ENCODE measurements at regions not wholly inside any gene's neighbourhood (a gene's known extent, or its start where the extent isn't known, plus 50 kb on each side); places are given as distances from the start of the nearest gene placed in this dataset.
"Not testable (repeated sequence)": the region's sequence is repeated elsewhere in the genome, so short reads cannot be mapped to it uniquely, and the experiment has no call there.

GRCh38 chr4:117702353-117702752 is 331.9 kb upstream of the NDST3 start:
- H3K27me3 ChIP-seq: no peaks in the 10 kb centered on the region
- peaks cover 0 to 4% (median 0%) of the 10 kb centered on the region in 4 donors for H3K9me3 ChIP-seq
- TF ChIP-seq EP300 (IDR thresholded peaks at IDR 0.05): no peak
- no peak for TF ChIP-seq CTCF (IDR thresholded peaks at IDR 0.05)
- TF ChIP-seq POLR2A (IDR thresholded peaks at IDR 0.05): no peak
- no peak for TF ChIP-seq POLR2AphosphoS5 (IDR thresholded peaks at IDR 0.05)
- ATAC-seq (ENCODE audit: low FRiP score in 2 of 2): no peak
- no peak overlapping the region for H3K27ac ChIP-seq
- no peak for DNase-seq
- WGBS, 2 donors: 65 to 69% methylated on average over 3 of the region's 3 CpGs
- H3K4me1 ChIP-seq: no peaks in the 10 kb centered on the region
- H3K36me3 ChIP-seq: no peaks in the 10 kb centered on the region
- no peak overlapping the region for H3K4me3 ChIP-seq

GRCh38 chr4:117704721-117705120 is 329.6 kb upstream of the NDST3 start:
- no peaks in the 10 kb centered on the region for H3K4me1 ChIP-seq
- TF ChIP-seq CTCF (IDR thresholded peaks at IDR 0.05) (no peak), POLR2AphosphoS5 (IDR thresholded peaks at IDR 0.05) (no peak), EP300 (IDR thresholded peaks at IDR 0.05) (no peak), POLR2A (IDR thresholded peaks at IDR 0.05) (no peak)
- H3K27ac ChIP-seq: no peak overlapping the region
- H3K4me3 ChIP-seq: no peak overlapping the region
- H3K36me3 ChIP-seq: no peaks in the 10 kb centered on the region
- H3K9me3 ChIP-seq: peaks cover 0 to 8% (median 0%) of the 10 kb centered on the region in 4 donors
- no peaks in the 10 kb centered on the region for H3K27me3 ChIP-seq
- ATAC-seq (ENCODE audit: low FRiP score in 2 of 2) (no peak), DNase-seq (no peak)
- WGBS, 2 donors: 80 to 87% methylated on average over 2 of the region's 2 CpGs

- 33 to 40% methylated on average over 1 of the region's 1 CpG for WGBS, 2 donors
- no peak overlapping the region for H3K4me3 ChIP-seq
Measured at GRCh38 chr4:117740736-117741135, 293.6 kb upstream of the NDST3 start.

GRCh38 chr4:117745379-117745778 is 288.9 kb upstream of the NDST3 start:
- H3K9me3 ChIP-seq; H3K27me3 ChIP-seq; DNase-seq; ATAC-seq (ENCODE audit: low FRiP score in 2 of 2); H3K4me3 ChIP-seq; H3K36me3 ChIP-seq; H3K4me1 ChIP-seq; H3K27ac ChIP-seq: not testable (repeated sequence)
- WGBS, 2 donors: 0 to 94% methylated on average over 1 of the region's 1 CpG

More at GRCh38 chr4:117740736-117741135, 293.6 kb upstream of the NDST3 start:
- Histone ChIP-seq H3K27ac (no peak overlapping the region), H3K4me1 (no peaks in the 10 kb centered on the region), H3K9me3 (no peaks in the 10 kb centered on the region), H3K27me3 (no peaks in the 10 kb centered on the region), H3K36me3 (no peaks in the 10 kb centered on the region)
- no peak for DNase-seq
- ATAC-seq (ENCODE audit: low FRiP score in 2 of 2): no peak
- TF ChIP-seq POLR2AphosphoS5 (IDR thresholded peaks at IDR 0.05): no peak
- TF ChIP-seq CTCF (IDR thresholded peaks at IDR 0.05): no peak
- no peak for TF ChIP-seq POLR2A (IDR thresholded peaks at IDR 0.05)
- no peak for TF ChIP-seq EP300 (IDR thresholded peaks at IDR 0.05)

- Histone ChIP-seq H3K4me1 (no peaks in the 10 kb centered on the region), H3K27me3 (no peaks in the 10 kb centered on the region), H3K27ac (no peak overlapping the region), H3K9me3 (peaks cover 0 to 5% (median 0%) of the 10 kb centered on the region in 4 donors), H3K4me3 (no peak overlapping the region), H3K36me3 (no peaks in the 10 kb centered on the region)
- no peak for DNase-seq
- TF ChIP-seq POLR2AphosphoS5 (IDR thresholded peaks at IDR 0.05): no peak
- no peak for TF ChIP-seq EP300 (IDR thresholded peaks at IDR 0.05)
- no peak for TF ChIP-seq POLR2A (IDR thresholded peaks at IDR 0.05)
- TF ChIP-seq CTCF (IDR thresholded peaks at IDR 0.05): no peak
- no peak for ATAC-seq (ENCODE audit: low FRiP score in 2 of 2)
- WGBS, 2 donors: 29 to 30% methylated on average over 1 of the region's 1 CpG
Measured at GRCh38 chr4:117755438-117755837, 278.8 kb upstream of the NDST3 start.
